Lung microvascular endothelial cell (primary cell): ENCODE measurements at regions not wholly inside any gene's neighbourhood (a gene's known extent, or its start where the extent isn't known, plus 50 kb on each side); places are given as distances from the start of the nearest gene placed in this dataset.

Experiments
- DNase-seq, 2 donors: peaks; one replicate each; pipeline versions ENCODE4 v3.0.0 to v3.0.0-alpha.2; 2010; ENCODE audit warnings: low read depth in 2 of 2

DNA sequence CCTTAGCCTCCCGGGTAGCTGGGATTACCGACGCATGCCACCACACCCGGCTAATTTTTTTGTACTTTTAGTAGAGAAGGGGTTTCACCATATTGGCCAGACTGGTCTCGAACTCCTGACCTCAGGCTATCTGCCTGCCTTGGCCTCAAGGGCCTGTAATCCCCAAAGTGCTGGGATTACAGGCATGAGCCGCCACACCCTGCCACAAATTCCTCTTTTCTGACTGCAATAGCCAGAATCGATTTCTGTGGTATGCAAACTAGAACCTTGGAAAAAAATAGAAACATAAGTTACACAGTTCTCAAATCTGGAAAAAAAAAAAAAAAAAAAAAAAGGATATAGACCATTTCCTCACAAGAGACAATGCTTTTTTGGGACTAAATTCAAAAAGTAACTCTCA is 184.6 kb upstream of the EGLN3 start:
- no peak for DNase-seq

DNA sequence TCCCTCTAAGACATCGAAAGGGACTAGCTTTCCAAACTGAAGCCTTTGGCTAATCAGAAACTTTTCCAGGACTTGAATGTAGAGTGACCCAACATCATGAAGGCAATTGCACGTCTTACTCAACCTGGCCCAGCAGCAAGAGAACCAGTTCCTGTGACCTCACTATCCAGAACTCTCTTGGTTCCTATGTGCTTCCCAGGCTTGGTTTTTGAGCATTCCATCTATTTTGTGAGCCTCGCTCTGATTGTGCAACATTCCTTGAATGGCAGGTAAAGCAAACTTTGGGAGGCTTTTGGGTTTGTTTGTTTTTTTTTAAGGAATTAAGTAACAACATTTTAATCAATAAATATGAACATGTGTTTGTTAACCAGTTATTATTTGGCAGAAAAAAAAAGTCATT is 183.6 kb upstream of the EGLN3 start:
- no peak for DNase-seq

DNA sequence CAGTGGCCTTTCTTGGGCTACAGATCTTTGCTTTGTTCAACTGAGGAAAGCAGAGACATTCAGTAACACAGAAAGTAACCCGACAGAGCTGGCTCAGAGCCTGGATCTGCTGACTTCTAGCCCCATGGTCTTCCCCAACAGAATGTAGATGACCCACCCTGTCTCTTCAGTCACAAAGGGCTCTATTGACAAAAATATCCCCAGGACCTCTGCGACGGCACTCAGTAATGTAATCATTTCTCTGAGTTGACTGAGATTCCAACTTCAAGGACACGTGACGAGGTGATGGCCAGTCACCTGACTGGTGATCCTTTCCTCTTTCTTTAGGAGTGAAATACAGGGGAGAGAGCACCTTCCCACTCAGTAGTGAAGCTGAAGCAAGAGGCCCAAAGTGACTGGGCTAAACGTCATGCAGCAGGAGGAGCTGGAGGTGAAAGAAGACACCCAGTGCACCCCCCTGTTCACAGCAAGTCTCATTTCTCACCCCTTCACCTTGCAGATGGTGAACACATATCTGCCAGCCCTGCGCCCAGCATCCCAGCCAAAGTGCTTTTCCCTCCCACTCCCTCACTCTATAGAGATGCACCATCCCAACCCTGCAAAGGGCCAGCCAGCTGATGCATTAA is 179.2 kb upstream of the EGLN3 start:
- no peak for DNase-seq

DNA sequence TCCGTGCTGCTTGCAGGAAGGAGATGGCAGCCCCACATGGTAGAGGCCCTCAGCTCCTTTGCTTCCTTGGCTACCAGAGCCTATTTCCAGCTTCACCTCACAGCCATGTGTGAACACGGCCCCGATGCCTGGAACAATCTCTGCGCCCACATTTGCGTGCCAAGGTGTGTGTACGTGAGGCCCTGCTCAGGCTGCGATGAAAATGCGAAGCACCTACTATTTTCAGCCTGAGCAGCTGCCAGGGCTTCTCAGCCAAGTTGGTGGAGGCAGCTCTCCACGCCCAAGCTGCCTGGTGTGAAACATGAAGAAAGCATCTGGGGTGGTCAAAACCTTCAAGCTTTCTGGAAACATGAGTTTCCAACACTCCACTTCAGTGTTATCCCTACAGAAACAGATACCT is 177.8 kb upstream of the EGLN3 start:
- no peak for DNase-seq

DNA sequence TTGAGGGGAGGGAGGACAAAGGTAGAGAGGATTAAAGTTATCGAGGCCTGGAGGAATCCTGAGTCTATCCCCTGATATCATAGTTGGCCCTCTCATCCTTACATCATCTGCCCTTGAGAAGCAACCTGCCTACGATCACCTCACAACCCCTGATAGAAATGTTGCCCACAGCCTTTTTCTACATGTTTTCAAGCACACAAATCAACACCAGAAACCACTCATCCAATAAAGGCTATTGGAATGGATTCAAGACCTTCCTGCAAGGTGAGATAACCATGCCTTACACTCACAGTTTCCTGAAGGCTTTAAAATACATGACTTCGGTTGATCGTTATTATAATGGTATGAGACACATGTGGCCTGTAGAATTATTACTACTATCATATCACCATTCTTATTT is 175.7 kb upstream of the EGLN3 start:
- DNase-seq, result no peak

DNA sequence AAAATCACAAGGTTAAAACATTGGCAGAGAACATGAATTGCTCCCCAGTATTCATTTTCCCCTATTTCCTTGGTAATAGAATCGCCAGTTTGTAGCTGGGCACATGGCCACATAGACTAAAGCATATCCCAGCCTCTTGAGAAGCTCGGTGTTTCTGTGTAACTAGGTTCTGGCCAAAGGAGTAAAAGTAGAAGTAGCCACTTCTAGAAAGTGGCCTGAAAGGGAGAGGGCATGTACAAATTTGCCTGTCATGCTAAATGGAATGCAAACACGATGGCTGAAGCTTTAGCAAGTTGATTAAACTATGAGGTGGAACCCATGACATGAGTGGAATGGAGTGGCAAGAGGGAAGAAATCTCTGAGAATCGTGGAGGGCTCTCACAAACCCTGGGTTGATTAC is 173.7 kb upstream of the EGLN3 start:
- DNase-seq, result no peak

DNA sequence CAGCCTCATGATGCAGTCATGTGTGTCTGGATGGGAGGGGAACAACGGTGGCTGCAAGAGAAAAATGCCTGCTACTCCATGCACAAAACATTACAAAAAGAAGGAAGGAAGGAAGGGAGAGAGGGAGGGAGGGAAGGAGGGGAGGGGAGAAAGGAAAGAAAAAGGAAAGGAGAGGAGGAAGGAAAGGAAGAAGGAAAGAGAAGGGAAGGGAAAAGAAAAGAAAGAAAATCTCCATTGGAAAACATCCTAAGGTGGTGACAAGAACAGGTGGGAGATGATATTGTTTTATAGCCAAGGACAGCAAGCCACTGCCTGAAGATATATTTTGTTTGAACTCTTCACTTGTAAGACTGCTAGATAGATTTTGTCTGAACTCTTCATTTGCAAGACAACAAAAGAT is 171.8 kb upstream of the EGLN3 start:
- DNase-seq, result no peak

DNA sequence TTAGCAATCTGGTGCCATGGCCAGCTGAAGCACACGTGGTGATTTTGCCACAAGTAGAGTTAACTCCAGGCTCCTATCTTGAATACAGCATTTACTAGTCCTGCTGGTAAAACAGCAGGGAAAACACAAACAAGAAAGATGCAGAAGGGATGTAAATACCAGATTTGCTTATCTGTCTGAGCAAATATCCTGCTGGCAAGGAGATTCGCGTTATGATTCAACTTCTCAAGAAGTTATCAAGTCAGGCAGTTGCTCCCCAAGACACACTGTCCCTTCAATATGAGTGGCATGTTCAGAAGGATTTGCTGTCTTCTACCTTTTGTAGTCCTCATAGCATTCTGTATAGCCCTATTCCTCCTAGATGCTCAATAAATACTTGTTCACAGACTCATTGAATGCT is 171.2 kb upstream of the EGLN3 start:
- DNase-seq, result no peak

DNA sequence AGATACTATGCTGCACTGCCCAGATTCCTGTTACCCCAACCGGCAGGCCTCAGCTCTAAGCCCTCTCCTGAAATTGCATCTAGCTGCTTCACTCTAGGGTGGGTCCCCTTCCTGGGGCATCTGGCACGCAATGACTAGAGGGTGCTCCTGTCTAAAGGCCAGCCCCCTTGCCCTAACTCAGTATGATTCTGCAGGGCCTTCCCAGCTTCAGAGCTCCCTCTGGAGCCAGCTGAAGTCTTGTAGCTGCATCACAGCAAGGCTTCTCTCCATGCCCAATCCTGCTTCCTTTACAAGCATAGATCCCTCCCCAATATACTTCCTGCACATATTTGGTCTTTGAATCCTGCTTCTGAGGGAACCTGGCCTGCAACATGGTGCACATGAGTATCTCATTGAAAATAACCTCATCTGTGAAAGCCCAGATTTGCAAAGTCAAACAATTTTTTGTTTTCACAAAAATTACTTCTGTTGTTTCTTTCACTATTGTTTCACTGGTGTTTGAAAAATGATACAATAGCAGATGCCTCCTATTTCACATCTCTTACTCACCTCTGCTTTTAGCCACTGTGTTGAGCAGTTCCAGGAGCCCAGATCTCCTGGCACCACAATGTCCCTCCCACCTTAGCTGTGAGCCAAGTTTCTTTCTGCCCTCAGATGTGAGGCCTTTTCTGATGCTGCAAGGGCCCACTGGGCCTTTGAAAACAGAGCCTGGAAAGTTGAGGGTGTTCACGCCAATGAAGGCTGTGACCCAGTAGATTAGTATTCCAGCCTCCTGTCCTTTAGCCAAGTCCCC is 169.5 kb upstream of the EGLN3 start:
- no peak for DNase-seq

DNA sequence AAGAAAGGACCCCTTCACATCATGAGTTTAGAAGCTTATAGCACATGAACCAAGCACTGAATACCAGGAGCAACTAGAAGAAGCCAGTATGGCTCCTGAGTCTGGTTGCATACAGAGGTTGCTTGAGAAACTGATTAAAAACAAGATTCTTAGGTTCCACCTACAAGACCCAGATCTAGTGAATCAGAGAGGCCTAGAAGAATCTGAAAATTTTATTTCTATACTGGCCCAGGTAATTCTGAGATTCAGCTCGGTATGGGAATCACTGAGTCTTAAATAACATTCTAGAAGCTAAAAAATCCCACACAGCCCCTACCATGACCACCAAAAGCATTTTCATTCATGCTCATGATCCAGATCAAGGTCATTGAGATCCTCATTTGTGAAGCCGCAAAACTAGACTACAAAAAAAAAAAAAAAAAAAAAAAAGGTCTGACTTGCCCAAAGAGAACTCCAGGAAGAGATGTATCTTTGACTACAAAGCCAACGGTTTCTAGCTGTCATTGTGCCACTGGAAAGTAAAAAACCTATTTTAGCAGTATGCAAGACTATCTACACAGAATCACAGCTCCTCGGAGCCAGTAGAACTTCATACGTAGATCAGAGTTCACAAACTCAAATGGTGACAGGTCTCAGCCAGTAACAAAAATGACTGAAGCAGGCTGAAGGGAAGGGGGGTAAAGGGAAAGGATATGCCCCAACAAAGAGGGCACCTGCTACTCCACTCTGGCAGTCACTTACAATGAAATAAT is 168.4 kb upstream of the EGLN3 start:
- DNase-seq, result no peak

DNA sequence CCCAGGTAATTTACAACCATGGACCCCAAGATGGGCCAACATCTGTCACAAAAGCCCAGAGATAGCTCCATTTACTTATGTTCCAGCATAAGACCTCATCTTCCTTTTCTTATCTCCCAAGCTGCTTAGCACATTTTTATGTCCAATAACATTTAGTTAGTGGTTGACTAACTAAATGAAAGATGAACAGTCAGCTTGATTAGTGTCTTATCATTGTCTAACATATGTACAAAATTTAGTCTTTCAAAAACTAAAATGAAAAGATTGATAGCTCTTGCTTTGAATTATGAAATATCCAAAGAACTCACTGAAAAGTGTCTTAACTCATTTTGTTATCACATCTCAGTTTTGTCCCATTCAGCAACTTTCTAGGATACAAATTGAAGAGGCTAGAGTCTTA is 163.1 kb upstream of the EGLN3 start:
- no peak for DNase-seq

DNA sequence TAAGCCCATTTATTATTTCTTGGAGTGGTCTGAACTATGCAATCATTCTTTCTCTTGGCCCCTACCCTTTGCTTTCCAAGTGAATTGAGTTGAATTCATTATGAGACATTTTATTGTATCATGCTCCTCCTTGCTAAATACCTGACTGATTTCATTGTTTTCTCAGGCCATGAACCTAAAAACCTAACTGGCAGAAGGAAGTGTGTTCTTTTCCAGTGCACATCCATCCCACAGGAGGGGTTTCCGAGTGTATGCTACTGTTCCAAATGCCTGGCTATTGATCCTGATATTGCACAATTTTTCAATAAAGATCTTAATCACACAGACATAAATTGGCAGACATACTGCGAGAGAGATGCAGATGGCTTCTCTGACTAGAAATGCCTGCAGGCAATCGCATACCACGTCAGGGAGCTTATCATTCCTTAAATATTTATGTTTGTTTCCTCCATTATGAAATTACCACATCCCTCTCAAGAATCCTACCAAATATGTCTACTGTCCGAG is 162.2 kb upstream of the EGLN3 start:
- DNase-seq, result no peak

DNA sequence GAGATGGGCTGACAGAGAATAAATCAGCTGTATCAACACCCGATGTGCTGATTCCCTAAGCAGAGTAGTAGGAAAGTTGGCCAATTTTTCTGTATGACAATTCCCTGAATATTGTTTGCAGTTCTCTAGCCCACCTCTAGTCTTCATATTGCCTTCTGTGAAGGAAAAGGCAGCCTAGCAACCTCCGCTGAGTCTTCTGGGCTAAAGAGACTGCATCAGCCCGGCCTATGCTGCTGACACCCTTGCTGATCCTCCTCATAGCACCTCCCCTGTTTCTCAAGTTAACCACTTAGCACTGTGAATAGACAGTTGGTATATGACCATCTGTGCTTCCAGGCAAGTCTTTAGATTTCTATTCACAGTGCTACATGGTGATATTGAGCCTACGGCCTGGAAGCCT is 161.1 kb upstream of the EGLN3 start:
- no peak for DNase-seq

DNA sequence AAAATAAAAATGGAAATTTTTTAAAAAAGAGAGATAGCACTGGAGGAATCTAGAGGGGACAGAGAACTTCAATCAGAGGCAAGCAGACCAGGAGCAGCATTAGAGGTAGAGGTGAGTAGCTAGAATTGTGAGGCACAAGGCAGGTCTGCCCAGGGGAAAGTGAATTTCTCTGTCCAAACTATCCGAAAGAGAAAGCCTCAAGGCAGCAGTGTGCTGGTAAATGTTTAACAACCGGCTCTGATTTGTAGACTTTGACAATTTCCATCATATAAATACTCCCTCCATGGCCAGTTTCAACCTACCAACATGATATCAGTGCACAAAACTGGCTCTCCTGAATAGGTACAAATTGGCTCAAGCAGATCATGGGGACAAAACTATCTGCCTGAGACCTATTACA is 160.6 kb upstream of the EGLN3 start:
- DNase-seq, result no peak

DNA sequence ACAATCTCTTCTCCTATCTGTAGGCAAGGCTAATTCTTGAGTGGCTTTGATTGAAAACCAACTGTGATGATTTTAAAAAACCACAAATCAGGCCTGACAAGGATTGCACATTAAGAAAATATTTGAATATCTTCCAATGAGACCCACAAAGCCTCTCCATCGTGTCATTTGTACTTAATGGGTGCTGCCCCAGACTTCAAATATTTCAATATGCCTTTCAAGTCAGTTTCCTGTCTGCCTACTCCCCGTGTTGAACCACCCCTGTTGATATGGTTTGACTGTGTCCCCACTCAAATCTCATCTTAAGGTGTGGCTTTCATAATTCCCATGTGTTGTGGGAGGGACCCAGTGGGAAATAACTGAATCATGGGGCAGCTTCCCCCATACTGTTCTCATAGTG is 159.7 kb upstream of the EGLN3 start:
- no peak for DNase-seq

DNA sequence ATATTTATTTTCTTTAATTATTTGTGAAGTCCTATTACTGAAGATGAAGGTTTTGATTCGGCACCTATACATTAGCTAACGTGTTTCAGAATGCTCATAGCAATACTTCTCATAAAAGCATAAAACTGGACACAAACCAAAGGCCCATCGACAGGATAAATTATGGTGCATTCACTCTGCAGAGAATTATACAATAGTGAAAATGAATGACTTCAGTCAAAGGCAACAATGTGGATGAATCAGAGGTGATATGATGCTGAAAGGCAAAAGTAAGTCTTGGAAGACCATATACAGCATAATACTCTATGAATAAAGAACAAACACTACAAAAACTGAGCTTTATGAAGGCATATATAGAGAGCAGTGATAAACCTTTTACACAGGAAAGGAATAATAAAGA is 156.6 kb upstream of the EGLN3 start:
- no peak for DNase-seq

DNA sequence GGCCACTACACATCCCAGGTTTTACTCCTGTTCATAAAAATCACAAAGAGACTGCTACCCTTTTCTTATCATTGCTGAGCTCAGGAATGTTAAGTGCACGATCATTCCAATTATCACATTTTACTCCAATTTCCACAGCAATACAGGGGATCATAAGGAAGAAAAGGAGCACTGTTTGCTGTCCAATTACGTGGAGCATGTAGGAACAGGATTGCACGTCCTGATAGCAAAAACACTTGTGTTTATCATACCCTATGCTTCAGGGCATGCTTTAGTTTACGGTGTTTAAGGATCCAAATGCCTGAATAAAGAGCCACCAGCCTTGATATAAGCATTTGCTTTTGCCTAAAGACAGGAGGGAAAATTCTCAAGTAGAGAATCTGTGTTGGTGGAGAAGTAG is 155.4 kb upstream of the EGLN3 start:
- DNase-seq, result no peak

DNA sequence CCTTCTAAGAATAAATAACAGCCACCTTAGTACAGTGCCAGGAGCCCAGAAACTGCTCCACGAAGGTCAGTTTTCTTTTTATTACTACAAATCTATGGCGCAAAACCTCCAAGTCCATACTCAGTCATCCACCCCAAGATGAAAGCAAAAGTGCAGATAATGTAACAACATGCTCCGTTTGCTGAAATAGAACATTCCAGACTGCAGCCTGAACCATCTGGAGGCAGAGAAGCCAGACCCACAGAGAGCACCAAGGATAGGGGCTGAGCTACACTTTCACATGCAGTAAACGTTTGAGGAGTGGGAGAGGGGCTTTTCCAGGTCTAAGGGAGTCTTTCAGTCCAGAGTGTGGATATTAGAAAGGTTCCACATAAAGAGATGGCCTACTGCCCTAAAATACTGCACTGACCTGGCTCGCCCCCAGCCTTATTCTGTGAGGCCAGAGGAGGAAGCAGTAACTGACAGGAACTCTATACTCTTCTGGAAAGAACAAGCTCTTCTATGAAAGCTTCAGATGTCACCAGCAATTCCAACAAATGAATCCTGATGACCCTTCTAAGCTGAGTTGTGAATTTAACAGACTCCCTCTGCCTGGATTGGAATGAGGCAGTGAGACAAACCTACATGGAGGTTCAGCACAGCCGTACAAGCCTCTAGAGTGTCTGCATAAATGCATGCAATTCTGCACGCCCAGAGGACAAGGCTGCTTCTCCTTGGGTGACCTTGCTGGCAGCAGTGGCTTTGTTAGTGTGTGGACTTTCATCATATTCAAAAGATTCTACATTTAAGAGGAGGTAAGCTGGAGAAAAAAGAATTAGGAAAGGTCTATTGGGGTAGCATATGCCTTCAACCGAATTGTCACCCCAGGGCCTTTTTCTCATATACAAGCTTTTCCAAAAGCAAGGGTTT is 153.9 kb upstream of the EGLN3 start:
- no peak for DNase-seq

DNA sequence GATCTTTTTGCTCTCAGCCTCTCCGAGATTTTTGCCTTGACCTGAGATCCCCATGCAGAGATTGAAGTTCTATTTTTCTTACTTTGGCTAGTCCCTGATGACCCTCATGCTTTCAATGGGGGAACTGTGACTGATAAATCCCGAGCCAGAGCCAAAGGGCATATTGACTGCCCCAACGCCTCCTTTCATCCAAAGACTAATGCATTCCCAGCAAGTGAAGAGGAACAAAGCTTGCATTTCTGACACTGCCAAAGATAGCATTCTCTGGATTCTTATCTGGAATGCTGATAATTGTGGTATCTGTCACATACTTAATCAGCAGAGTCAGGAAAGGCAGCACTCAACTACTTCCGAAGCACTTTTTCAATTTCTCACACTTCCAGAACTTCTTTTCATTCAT is 152.3 kb upstream of the EGLN3 start:
- no peak for DNase-seq

DNA sequence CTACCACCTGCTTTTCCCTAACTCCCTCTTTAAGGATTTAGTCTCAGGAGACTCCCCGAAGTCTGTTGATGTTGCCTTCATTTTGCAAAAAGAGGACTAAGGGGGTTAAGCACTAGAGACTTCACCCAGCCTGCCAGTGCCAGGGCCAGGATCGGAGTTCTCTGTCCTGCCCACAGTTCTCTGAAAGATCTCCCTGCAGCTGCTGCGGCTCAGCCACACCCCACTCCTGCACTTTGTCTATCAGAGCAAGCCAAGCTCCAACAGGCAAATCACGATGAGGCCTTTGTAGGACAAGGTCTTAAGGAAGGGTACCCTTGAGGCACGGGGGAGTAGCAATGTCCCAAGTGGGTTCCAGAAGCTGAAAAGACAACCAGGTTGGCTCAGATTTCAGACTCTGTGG is 148.8 kb upstream of the EGLN3 start:
- DNase-seq, result no peak

DNA sequence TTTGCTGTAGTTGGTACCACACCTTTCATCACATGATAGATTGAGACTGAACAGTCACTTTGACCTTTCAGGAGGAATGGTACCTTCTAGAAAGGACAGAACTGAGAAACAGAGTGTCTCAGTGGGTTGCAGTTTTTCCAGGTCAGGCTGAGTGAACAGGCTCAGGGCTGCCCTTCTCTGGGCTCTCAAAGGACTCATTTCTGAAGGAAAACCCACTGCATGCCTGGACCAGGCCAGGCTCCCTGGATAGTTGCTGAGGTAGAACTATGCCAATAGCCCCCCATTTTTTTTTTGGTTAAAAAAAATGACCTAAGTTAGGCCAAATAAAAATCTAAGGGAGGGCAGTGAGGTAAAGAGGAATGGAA is 148.1 kb upstream of the EGLN3 start:
- DNase-seq, result no peak
